Ovary (tissue), 3 donors: ENCODE measurements at regions not wholly inside any gene's neighbourhood (a gene's known extent, or its start where the extent isn't known, plus 50 kb on each side); places are given as distances from the start of the nearest gene placed in this dataset.

ENCODE experiments used
- EP300 ChIP-seq: sonication (generic); formaldehyde crosslinking; IDR thresholded peaks from one replicate; pipeline ENCODE4 v1.6.1; 2017; ENCODE audit warnings: antibody characterized with exemption
- POLR2A ChIP-seq: fragments of 450-650 bp; IDR thresholded peaks from one replicate; pipeline ENCODE4 v1.6.1; 2017; ENCODE audit warnings: antibody characterized with exemption, mild to moderate bottlenecking, moderate library complexity
- TF ChIP-seq, protein P1 (sequence below), 3 donors: fragments of 450-650 bp in 2 of 3; fragments of 200-600 bp in 1 of 3; IDR thresholded peaks; one replicate each; pipeline versions ENCODE4 v1.5.1 to v1.8.0; 2016 to 2022; ENCODE audit warnings: antibody characterized with exemption in 3 of 3, mild to moderate bottlenecking in 1 of 3
- donor health status: DM: no; HTN: no; CAD: no.

DNA sequence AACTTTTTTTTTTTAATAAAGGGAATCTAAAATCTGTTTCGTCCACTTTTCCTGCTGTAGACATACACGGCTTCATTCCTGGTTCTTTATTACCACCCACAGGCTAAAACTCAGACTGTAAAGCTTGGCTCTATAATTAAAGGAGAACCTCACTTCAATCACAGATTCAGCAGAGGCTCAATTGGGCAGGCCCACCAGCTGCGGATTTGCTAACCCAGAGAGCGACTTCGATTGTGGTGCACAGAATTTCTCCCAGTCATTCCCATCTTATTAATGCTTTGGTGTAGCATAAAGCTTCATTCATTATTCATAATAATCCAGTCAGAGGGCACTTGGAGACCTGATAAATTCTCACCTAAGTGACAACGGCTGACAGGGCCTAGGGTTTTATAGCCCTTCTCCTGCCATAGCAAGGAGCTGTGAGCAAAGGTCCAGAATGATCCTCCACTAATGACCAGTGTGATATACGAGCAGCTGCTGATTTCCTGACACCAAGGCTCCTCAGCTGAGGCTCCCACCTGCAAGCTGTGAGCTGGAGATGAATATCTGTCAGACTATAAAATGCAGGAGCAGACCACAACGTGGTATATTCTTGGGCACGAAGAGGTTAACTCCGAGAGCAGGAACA lies 149.0 kb downstream of the ATP6V1G3 start:
- TF ChIP-seq, protein P1, sequence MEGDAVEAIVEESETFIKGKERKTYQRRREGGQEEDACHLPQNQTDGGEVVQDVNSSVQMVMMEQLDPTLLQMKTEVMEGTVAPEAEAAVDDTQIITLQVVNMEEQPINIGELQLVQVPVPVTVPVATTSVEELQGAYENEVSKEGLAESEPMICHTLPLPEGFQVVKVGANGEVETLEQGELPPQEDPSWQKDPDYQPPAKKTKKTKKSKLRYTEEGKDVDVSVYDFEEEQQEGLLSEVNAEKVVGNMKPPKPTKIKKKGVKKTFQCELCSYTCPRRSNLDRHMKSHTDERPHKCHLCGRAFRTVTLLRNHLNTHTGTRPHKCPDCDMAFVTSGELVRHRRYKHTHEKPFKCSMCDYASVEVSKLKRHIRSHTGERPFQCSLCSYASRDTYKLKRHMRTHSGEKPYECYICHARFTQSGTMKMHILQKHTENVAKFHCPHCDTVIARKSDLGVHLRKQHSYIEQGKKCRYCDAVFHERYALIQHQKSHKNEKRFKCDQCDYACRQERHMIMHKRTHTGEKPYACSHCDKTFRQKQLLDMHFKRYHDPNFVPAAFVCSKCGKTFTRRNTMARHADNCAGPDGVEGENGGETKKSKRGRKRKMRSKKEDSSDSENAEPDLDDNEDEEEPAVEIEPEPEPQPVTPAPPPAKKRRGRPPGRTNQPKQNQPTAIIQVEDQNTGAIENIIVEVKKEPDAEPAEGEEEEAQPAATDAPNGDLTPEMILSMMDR (IDR thresholded peaks at IDR 0.05): no peak
- TF ChIP-seq POLR2A: no peak
- no peak for TF ChIP-seq EP300
